VCaP (cell line): ENCODE measurements at regions not wholly inside any gene's neighbourhood (a gene's known extent, or its start where the extent isn't known, plus 50 kb on each side); places are given as distances from the start of the nearest gene placed in this dataset.

Experiments used
- H3K27ac ChIP-seq: fragments of 450-650 bp; 2 replicates; pipeline ENCODE4 v1.5.1; 2017
- TF ChIP-seq, protein P1 (sequence below): fragments of 450-650 bp; conservative IDR thresholded peaks from 2 replicates; pipeline ENCODE4 v1.5.1; 2017; ENCODE audit warnings: mild to moderate bottlenecking, moderate library complexity

- peak overlapping the region; percentile 42; the same call in 1 of the 2 replicates for H3K27ac ChIP-seq
- TF ChIP-seq, protein P1, sequence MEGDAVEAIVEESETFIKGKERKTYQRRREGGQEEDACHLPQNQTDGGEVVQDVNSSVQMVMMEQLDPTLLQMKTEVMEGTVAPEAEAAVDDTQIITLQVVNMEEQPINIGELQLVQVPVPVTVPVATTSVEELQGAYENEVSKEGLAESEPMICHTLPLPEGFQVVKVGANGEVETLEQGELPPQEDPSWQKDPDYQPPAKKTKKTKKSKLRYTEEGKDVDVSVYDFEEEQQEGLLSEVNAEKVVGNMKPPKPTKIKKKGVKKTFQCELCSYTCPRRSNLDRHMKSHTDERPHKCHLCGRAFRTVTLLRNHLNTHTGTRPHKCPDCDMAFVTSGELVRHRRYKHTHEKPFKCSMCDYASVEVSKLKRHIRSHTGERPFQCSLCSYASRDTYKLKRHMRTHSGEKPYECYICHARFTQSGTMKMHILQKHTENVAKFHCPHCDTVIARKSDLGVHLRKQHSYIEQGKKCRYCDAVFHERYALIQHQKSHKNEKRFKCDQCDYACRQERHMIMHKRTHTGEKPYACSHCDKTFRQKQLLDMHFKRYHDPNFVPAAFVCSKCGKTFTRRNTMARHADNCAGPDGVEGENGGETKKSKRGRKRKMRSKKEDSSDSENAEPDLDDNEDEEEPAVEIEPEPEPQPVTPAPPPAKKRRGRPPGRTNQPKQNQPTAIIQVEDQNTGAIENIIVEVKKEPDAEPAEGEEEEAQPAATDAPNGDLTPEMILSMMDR, result no peak
Observed at GRCh38 chr6:105553171-105553570, 150.3 kb upstream of the PREP start.

DNA sequence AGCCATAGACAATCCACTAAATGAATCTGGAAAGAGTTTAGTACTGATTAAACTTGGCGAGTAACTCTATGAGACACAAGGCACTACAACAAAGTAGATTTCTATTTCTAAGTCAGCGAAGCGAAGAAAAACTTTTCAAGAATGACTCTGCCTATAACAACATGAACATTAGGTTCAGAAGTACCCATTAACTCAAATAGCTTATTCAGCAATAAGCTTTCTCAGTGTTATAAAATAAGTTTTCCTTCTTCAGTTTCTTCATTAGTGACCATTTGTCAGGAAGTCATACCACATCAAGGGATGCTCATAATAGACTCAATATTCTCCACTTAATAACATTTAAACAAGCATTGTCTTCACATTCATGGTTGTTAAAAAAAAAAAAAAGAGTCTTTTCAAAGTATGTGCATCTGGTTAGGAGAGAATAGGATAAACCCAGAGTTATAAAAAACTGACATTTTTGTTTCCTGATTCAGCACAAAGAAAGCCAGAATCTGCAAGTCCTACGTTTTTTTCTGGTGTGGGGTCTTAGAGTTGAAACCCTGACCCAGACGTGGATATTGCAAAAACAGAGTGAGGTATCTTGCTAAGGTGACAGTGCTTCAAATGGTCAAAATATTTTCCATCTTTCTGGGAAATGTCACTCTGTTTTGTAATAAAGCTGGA lies 148.2 kb upstream of the PREP start:
- TF ChIP-seq, protein P1, result no peak
- peak overlapping the region; percentile 42 for H3K27ac ChIP-seq

DNA sequence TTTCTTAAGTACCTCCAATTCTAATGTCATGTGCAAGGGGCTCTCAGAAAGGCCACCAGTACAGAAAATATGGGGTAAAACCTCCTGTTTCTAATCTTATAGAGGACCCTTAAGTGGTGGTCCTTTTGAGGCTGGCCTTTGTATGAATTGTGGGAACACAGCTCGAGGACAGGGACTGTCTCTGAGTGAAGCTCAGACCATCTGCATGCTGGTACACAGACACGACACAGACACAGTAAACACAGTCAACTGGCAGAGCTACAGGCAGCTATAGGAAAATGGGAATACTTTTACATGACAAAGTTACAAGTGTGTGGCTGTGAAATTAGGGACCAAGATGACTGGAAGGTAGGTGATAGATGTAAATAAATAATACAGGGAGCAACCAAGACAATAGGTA lies 143.9 kb upstream of the PREP start:
- peak overlapping the region; percentile 56 for H3K27ac ChIP-seq
- TF ChIP-seq, protein P1, result no peak

DNA sequence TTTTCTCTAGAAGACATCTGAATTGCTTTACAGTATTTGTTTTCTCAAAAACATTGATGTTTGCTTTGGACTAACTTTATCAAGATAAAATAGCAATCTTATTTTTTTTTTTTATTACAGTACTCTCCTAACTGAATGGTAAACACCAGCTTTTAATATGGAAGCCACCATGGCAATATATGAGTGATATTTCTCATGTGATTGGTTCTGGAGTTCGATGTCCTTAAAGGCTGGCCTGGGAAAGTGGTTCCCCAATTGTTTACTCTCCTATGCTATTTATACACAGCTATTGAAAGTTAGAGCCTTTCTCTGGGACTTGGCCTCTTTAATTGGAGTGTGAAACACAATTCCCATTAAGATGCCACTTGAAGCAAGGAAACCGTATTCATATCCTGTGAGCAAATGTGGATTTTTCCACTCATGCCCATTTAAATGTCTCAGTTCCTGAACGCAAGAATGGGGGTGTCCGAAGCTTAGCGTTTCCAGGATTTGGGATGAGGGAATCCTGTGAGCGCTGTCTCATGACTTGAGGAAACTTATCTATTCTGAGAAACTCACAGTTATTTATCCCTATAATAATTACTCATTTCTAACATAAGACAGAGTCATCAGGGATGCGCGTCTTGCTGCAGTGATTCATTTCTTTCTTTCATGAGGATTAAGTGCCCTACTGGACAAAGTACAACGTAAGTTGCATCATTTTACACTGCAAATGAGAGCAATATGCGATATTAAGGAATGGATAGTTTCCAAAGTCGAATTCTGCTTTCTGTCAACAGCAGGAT lies 143.3 kb upstream of the PREP start:
- H3K27ac ChIP-seq, result peak overlapping the region; percentile 56

DNA sequence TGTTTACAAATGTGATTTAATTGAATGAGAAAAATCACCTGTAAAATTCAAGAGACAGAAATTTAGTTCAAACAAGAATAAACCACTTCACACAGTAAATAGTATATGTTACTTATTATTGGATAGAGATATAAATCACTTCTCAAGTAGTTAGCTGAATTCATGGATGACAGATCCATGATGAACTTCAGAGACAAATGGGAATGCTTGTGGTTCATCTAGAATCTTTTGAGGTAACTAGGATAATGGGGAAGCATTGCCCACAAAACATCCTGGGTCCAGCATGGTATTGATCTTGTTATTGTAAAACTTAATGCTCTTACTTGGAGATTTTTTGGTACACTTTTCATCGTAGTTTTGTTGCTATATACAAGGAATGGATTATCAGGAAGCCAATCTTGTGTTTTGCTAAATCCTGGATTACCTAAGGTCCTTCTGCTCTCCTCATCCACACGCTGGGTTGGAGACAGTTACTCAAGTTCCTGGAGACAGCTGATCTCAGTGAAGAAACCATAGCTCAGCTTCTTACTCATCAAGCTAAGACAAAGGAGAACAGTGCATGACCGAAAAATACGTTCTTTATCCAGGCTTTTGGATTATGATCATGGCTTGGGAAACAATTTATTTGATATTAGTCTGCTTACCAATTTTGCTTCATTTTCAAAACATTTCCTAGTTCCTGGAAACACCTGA lies 142.5 kb upstream of the PREP start:
- H3K27ac ChIP-seq, result peak overlapping the region; percentile 56
- TF ChIP-seq, protein P1, result no peak

More for the DNA sequence above, 143.3 kb upstream of the PREP start:
- TF ChIP-seq, protein P1, result no peak

DNA sequence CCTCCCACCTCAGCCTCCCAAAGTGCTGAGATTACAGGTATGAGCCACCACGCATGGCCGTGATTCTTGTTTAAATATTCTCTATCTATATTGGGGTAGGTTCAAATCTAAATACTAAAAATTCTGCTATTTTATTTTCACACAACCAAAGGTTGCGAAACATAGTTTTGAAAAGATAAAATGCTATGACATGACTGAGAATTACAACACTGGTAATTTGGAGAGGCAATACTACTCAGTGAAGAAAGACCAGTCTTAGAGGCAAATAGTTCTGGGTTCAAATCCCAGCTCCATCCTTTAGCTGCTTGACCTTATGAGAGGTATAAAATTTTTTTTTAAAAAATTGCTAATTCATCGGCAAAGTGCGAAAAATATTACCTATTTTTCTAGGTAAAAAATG lies 137.0 kb upstream of the PREP start:
- TF ChIP-seq, protein P1, result no peak
- no peak overlapping the region for H3K27ac ChIP-seq

- TF ChIP-seq, protein P1, result no peak
- H3K27ac ChIP-seq, result no peak overlapping the region
Observed at GRCh38 chr6:105537981-105538578, 135.2 kb upstream of the PREP start.
